Smooth muscle cell (in vitro differentiated cells): ENCODE measurements at regions not wholly inside any gene's neighbourhood (a gene's known extent, or its start where the extent isn't known, plus 50 kb on each side); places are given as distances from the start of the nearest gene placed in this dataset.
A peak's percentile ranks its signal among the peaks of the same experiment; 100 is the strongest.

Source experiments
- DNase-seq: peaks from one replicate; lab custom pipeline; 2025; ENCODE audit not compliant: unreplicated experiment; lab: John Stamatoyannopoulos, UW
- H2AFZ ChIP-seq: fragments of 200-600 bp; sonication (generic); 2 replicates; pipeline ENCODE4 v1.6.0; 2016; ENCODE audit warnings: antibody characterized with exemption, low read depth, mild to moderate bottlenecking
- H3F3A ChIP-seq: fragments of 200-600 bp; sonication (generic); 2 replicates; pipeline ENCODE4 v1.6.0; 2017; ENCODE audit warnings: antibody characterized with exemption, low read depth
- H3K27ac ChIP-seq: fragments of 200-600 bp; sonication (generic); 2 replicates; pipeline ENCODE4 v1.5.1; 2016; ENCODE audit warnings: low read depth, mild to moderate bottlenecking
- H3K27me3 ChIP-seq: fragments of 200-600 bp; sonication (generic); 2 replicates; pipeline ENCODE4 v1.6.1; 2016; ENCODE audit warnings: low read depth, mild to moderate bottlenecking
- H3K36me3 ChIP-seq: fragments of 200-600 bp; sonication (generic); 2 replicates; pipeline ENCODE4 v1.5.1; 2016; ENCODE audit warnings: low read depth
- H3K4me1 ChIP-seq: fragments of 200-600 bp; sonication (generic); 2 replicates; pipeline ENCODE4 v1.5.1; 2016; ENCODE audit warnings: low read depth
- H3K4me2 ChIP-seq: fragments of 200-600 bp; sonication (generic); 2 replicates; pipeline ENCODE4 v1.6.0; 2016; ENCODE audit warnings: mild to moderate bottlenecking
- H3K4me3 ChIP-seq: fragments of 200-600 bp; sonication (generic); 2 replicates; pipeline ENCODE4 v1.5.1; 2016; ENCODE audit warnings: mild to moderate bottlenecking
- H3K79me2 ChIP-seq: fragments of 200-600 bp; sonication (generic); 2 replicates; pipeline ENCODE4 v1.6.0; 2016; ENCODE audit warnings: low read depth, mild to moderate bottlenecking
- H3K9ac ChIP-seq: fragments of 200-600 bp; sonication (generic); 2 replicates; pipeline ENCODE4 v1.6.0; 2016; ENCODE audit warnings: low read depth
- H3K9me3 ChIP-seq: fragments of 200-600 bp; sonication (generic); replicated peaks from 2 replicates; pipeline ENCODE4 v1.5.1; 2016; ENCODE audit warnings: low read depth
- H4K20me1 ChIP-seq: fragments of 200-600 bp; sonication (generic); 2 replicates; pipeline ENCODE4 v1.6.0; 2016; ENCODE audit warnings: low read depth
- WGBS: methylation state at CpG from one replicate; pipeline ENCODE4 v1.1.7; 2016; ENCODE audit warnings: low lambda C conversion rate; 5-methylcytosine and 5-hydroxymethylcytosine counted together
- TF ChIP-seq, protein P1 (sequence below): fragments of 200-600 bp; sonication (generic); IDR thresholded peaks from 2 replicates; pipeline ENCODE4 v1.5.1; 2017; ENCODE audit warnings: borderline replicate concordance, mild to moderate bottlenecking, antibody characterized with exemption; ENCODE audit not compliant: insufficient read depth, poor library complexity, severe bottlenecking

DNA sequence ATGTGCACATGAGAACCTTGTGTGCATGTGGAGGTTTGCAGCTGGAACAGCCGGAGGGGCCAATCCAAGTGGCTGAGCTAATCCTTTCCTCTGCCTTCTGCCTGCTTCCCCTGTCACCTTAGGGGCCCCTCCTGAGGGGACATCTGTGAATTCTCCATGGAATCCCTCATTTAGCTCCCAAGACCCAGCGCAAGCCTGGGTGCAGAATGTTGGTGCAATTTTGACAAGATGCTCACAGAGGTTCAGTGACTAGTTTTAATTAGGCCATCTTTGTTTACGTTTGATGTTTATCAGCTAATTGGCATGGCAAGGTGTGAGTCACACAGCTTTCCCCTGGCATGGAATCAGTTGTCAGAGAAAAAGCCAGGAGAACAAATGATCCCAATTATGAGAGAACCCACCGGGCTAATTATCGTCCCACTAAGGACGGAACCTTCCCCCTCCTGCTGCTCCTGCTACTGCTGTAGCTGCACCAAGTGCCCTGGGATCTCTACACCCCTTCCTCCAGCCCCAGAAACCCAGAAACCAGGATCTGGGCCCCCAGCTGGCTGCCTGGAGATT lies 63.6 kb upstream of the PAX6 start:
- peaks cover 21% of the 10 kb centered on the region for H3K4me1 ChIP-seq
- H3K4me2 ChIP-seq: no peak overlapping the region
- H3K27me3 ChIP-seq: peaks cover 28% of the 10 kb centered on the region
- H3K27ac ChIP-seq: no peak overlapping the region
- DNase-seq: no peak
- no peak overlapping the region for H3K9ac ChIP-seq
- TF ChIP-seq, protein P1, sequence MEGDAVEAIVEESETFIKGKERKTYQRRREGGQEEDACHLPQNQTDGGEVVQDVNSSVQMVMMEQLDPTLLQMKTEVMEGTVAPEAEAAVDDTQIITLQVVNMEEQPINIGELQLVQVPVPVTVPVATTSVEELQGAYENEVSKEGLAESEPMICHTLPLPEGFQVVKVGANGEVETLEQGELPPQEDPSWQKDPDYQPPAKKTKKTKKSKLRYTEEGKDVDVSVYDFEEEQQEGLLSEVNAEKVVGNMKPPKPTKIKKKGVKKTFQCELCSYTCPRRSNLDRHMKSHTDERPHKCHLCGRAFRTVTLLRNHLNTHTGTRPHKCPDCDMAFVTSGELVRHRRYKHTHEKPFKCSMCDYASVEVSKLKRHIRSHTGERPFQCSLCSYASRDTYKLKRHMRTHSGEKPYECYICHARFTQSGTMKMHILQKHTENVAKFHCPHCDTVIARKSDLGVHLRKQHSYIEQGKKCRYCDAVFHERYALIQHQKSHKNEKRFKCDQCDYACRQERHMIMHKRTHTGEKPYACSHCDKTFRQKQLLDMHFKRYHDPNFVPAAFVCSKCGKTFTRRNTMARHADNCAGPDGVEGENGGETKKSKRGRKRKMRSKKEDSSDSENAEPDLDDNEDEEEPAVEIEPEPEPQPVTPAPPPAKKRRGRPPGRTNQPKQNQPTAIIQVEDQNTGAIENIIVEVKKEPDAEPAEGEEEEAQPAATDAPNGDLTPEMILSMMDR: no peak
- H3K9me3 ChIP-seq: no peaks in the 10 kb centered on the region
- WGBS: 59% methylated on average over 6 of the region's 6 CpGs
- no peaks in the 10 kb centered on the region for H4K20me1 ChIP-seq
- H3K4me3 ChIP-seq: no peak overlapping the region
- no peaks in the 10 kb centered on the region for H3K36me3 ChIP-seq
- no peaks in the 10 kb centered on the region for H3F3A ChIP-seq
- no peaks in the 10 kb centered on the region for H3K79me2 ChIP-seq
- no peak overlapping the region for H2AFZ ChIP-seq

DNA sequence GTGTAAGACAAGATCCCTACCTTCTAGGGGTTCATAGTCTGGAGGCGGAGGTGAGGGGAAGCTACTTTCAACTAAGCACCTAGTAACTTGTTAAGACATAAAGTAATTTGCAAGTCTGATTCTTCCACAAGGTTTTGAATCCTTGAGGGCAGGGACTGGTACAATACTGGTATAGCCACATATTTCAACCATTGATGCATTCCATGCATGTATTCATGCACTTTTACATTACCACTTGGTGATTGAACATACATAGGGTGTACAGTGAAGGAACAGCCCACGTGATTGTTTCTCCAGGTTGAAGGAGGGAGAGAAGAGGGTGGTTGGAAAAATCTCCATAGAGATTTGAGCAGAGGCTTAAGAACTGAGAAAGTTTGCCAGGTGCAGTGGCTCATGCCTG lies 62.0 kb upstream of the PAX6 start:
- no peak overlapping the region for H3K4me3 ChIP-seq
- H3K27me3 ChIP-seq: peaks cover 31% of the 10 kb centered on the region
- no peaks in the 10 kb centered on the region for H4K20me1 ChIP-seq
- DNase-seq: no peak
- TF ChIP-seq, protein P1: no peak
- no peak overlapping the region for H3K27ac ChIP-seq
- no peaks in the 10 kb centered on the region for H3F3A ChIP-seq
- no peaks in the 10 kb centered on the region for H3K36me3 ChIP-seq
- no peaks in the 10 kb centered on the region for H3K9me3 ChIP-seq
- H2AFZ ChIP-seq: no peak overlapping the region
- H3K9ac ChIP-seq: no peak overlapping the region
- WGBS: 78% methylated on average over 2 of the region's 2 CpGs
- H3K4me2 ChIP-seq: no peak overlapping the region
- no peaks in the 10 kb centered on the region for H3K79me2 ChIP-seq
- H3K4me1 ChIP-seq: peaks cover 21% of the 10 kb centered on the region

DNA sequence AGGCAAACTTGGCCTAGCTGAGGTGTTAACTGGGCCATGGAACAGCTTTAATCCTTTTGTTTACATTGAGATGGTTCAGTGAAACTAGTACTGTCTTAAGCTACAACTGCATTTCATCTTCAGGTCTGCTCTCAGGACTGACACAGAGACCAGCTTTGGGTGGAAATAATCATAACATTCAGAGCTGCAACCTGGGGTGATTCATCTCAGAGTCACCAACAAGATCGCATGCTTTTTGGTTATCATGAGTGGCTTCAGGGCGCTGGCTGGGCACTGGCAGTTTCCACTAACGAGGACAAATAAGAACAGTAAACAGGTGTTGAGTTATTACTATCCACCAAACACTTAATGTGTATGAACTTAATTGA lies 60.9 kb upstream of the PAX6 start:
- no peak overlapping the region for H3K27ac ChIP-seq
- no peak overlapping the region for H3K9ac ChIP-seq
- peaks cover 21% of the 10 kb centered on the region for H3K4me1 ChIP-seq
- H4K20me1 ChIP-seq: no peaks in the 10 kb centered on the region
- no peaks in the 10 kb centered on the region for H3K9me3 ChIP-seq
- peaks cover 26% of the 10 kb centered on the region for H3K27me3 ChIP-seq
- no peak overlapping the region for H2AFZ ChIP-seq
- H3K79me2 ChIP-seq: no peaks in the 10 kb centered on the region
- no peaks in the 10 kb centered on the region for H3K36me3 ChIP-seq
- H3K4me3 ChIP-seq: no peak overlapping the region
- 61% methylated on average over 3 of the region's 3 CpGs for WGBS
- H3K4me2 ChIP-seq: no peak overlapping the region
- H3F3A ChIP-seq: no peaks in the 10 kb centered on the region
- TF ChIP-seq, protein P1: no peak
- DNase-seq: no peak

DNA sequence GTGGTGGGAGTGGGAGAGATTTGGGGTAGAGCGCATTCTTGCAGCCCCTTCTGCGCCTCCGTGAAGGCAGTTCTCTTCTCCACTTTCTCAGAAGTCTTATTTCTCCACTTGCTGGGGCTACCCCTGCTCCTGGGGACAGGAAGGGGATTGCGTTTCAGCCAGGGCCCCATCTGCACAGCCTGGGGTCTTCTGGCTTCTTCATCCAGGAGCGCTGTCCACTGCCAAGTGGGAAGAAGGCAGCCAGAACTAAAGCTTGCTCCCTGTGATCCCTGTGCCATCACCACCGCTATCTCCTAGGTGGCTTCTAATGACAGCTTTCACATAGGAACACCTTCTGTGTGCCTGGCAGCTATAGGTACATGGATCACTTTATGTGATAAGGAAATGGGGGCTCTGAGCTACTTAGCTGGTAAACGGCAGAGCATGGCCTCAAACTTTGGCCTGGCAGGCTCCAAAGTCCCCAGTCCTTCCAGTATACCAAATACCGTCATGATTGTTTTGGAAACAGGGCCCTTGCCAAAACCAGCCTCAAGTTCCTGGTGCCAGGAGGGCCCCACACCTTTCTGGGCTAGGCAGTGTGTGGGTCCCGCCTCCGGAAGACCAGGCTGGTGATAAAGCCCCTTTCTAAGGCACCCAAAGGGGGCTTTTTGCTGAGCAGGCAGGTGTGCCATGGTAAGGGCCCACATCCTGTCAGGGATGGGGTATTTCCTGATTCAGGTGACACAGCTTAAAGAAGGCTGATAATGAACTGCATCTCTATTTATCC lies 60.4 kb upstream of the PAX6 start:
- H3K4me3 ChIP-seq: no peak overlapping the region
- H3K4me1 ChIP-seq: peaks cover 21% of the 10 kb centered on the region
- no peaks in the 10 kb centered on the region for H3F3A ChIP-seq
- H3K36me3 ChIP-seq: no peaks in the 10 kb centered on the region
- no peak overlapping the region for H3K4me2 ChIP-seq
- WGBS: 44% methylated on average over 10 of the region's 10 CpGs
- peak overlapping the region; percentile 7 for H2AFZ ChIP-seq
- no peak overlapping the region for H3K27ac ChIP-seq
- no peak overlapping the region for H3K9ac ChIP-seq
- H3K79me2 ChIP-seq: no peaks in the 10 kb centered on the region
- peaks cover 26% of the 10 kb centered on the region for H3K27me3 ChIP-seq
- H3K9me3 ChIP-seq: no peaks in the 10 kb centered on the region
- DNase-seq: no peak
- TF ChIP-seq, protein P1: no peak
- H4K20me1 ChIP-seq: no peaks in the 10 kb centered on the region
